Globus pallidus (tissue), 1 donor: ENCODE measurements at regions not wholly inside any gene's neighbourhood (a gene's known extent, or its start where the extent isn't known, plus 50 kb on each side); places are given as distances from the start of the nearest gene placed in this dataset.
"Not testable (repeated sequence)": the region's sequence is repeated elsewhere in the genome, so short reads cannot be mapped to it uniquely, and the experiment has no call there.

Experiments used
- DNase-seq: peaks from one replicate; pipeline ENCODE4 v3.0.0-alpha.2; 2015; ENCODE audit warnings: low spot score

DNA sequence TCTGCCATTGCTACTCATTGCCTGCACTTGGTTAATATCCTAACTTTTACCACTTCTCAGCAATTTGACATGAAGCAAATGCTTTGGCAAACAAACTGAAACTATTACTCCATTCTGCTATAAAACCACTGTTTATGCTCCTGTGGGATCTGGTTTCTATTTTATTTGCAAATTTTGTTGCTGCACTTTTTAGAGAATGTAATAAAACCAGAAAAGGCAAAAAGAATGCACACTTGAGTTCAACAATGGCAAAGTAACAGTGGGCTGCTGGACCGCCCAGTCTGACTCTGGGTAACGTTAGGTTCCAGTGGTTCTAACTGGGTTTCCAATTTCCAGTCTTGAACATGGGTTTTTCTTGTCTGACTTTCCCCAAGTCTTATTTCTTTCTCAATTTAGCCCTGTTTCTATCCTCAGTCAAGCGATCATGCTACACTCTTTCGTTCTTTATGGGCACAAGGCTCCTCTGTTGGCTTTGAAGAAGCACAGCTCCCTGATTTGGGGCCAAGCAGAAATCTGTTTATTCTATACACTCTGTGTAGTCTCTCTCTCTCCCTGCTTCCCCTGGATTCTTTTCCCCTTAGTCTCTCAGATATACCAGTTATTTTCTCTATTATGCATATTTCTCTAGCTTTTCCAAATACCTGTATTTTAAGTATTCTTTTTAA is 129.2 kb upstream of the FAM3C start:
- DNase-seq, result no peak

DNA sequence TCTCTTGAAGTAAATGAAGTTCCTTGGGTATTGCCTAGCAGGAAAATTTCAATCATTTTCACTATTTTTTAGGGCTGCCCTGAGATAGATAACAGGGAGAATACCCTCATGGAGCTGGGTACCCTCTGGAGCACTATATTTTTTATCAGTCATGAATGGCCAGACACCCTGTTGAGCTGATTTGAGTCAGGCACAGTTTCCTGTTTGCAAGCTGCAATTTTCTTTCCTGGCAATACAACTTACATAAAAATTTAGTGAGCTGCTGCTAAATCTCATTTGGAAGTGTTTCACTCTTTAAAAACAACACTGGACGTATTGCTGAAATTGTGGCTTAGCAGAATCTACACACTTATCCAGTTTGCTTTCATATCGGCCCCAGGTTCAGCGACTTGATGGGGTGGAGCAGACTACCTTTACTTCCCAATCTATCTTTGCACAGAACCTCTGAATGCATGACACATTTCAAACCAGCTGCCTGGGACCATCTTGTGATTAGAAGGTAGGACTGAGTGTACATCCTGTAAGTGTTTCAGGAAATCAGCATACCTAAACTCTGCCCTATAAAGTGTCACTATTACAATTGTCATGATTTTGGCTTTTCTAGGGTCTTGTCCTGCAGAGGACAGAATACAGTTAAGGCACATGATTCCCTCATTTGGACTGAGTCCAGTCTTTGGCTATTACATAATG is 125.7 kb upstream of the FAM3C start:
- DNase-seq, result no peak

DNA sequence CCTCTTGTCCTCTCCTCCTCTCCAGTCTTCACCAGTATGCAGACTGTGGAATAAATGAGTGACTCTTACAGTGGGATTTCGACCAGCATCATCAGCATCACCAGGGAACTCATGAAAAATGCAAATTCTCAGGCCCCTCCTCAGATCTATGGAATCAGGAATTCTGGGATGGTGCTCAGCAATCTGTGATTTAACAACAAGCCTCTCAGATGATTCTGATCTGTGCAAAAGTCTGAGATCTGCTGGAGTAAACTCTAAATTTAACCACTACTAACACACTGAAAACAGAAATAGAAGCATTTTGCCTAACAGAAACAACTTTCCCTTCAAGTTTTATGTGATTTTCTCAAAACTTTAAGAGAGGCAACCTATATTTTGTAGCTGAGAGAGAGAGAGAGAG is 124.8 kb upstream of the FAM3C start:
- DNase-seq, result no peak

DNA sequence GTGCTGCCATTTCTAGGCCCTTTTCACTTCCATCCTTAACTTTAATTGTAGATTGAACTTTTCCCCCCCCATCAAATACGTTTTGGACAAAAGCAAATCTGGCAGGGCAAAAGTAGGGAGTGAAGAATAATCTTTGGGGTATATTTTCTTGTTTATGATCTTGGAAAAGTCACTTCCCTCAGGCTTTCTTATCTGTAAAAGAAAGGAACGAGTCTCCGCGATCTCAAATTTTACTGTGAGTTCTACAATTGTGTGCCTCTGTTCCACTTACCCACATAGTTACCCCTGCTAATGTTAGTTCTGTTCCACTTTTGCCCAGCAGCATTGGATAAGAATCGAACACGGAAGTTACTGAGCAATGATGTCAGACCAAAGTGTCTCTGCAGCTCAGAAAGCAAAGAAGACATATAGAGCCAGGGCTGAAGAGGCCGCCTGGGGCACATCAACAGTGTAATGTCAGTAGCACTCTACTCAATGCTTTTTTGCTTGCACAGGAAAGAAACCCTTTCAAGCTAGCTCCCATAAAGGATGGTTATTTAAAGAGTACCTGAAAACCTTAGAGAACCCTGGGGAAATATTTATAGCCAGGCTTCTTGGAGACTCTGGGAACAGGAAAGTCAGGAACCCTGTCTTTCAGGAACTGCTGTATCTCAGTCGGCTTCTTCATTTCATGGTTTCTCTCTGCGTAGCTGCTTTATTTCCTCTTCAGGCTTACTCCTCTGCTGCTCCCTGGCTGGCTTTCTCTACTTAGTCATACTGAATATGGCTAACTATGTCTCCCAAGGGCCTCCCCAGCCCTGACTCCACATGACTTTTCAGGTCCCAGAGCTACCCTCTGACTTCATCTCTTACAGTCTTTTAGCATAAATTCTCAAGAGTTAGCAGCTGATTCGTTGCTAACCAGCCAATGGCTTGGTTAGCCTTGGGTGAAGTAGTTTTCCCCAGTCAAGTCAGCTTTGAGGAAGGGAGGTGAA is 123.7 kb upstream of the FAM3C start:
- peak; percentile 23 for DNase-seq

DNA sequence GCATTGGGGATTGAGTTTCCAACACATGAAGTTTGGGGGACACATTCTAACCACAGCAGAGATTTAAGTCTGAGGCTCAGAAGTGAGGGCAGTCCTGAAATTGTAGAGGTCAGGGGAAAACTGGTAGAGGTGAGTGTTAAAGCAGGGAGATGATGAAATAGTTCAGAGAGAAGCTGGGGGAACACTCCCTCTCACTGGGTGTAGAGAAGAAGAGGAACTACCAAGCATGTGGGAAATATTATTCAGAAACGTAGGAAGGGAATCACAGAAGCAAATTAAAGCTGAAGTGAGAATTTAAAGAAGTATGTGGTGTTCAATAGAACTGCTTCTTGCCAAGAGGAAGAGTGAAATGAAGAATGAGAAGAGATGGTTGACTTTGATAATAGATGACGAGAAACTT is 121.5 kb upstream of the FAM3C start:
- DNase-seq, result no peak

DNA sequence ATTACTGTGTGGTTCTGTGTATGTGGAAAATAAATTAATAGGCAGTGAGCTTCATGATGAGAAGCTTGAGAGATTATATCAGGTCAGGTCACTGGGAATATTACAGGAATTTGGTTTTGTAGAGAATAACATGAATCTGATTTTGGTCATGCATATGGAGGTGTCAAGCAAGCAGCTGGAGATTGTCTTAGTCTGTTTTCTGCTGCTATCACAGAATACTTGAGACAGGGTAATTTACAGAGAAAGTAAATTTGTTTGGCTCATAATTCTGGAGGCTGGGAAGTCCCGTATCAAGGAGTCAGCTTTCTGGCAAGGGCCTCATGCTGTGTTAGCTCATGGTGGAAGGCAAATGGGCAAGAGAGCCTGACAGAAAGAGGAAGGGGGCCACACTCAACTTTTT is 120.7 kb upstream of the FAM3C start:
- DNase-seq, result no peak

DNA sequence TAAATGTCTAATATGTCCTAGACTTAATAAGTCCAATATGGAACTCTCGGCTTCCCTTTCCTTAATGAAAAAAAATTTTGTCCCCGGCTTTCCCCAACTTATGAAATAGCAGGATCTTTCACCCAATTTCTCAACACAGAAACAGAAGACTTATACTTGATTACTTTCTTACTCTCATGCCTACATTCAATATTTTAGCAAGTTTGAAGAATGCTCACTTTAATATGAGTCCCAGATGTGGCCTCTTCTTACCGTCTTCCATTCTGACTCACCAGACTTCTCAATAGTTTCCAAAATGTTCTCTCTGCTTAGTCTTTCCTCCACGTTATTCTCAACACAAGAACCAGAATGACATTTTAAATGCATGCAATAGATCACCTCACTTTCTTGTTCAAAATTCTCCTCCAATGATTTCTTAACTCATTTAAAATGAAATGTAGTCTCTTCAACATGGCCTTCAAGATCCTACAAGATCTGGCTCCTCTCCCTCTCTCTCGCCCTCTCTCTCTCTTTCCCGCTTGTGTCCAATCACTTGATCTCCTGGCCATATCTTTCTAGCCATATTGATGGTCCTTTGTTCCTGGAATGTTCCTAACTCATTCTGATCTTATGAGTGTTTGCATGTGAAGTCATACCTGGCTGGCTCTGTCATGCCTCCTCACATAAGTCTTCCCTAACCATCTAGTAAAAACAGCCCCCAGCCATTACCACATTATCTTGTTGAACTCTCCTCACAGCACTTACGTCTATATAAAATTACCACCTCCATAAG is 119.7 kb upstream of the FAM3C start:
- DNase-seq, result no peak

DNA sequence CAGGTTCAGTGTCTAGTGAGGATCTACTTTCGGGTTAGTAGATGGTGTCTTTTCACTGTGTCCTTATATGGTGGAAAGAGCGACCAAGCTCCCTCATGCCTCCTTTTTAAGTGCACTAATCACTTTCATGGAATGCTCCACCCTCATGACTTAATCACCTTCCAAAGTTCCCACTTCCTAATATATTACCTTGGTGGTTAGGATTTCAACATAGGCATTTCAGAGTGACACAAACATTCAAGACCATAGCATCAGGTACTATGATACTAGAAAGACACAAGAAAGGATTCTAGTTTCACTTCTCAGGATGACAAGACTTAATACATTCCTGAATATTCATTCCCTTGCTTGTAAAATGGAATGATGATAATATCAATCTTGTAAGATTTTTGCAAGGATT is 119.1 kb upstream of the FAM3C start:
- DNase-seq, result no peak

DNA sequence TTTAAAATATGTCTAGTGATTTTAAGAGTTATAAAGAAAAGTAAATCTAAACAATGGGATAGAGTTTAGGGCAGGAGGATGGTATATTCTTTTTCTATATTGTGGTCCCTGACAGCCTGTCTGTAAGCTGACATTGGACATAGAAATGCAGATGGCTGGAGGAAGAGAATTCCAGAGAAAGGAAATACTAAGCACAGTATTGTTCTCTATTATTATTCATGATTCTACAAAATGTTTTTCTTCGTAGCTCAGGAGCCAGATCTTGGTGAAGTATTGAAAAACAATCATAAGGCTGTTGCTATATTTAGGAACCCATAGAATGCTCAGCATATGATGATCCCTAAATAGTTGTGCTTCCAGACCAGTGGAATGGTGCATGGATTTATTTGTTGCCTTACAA is 117.0 kb upstream of the FAM3C start:
- DNase-seq, result no peak

DNA sequence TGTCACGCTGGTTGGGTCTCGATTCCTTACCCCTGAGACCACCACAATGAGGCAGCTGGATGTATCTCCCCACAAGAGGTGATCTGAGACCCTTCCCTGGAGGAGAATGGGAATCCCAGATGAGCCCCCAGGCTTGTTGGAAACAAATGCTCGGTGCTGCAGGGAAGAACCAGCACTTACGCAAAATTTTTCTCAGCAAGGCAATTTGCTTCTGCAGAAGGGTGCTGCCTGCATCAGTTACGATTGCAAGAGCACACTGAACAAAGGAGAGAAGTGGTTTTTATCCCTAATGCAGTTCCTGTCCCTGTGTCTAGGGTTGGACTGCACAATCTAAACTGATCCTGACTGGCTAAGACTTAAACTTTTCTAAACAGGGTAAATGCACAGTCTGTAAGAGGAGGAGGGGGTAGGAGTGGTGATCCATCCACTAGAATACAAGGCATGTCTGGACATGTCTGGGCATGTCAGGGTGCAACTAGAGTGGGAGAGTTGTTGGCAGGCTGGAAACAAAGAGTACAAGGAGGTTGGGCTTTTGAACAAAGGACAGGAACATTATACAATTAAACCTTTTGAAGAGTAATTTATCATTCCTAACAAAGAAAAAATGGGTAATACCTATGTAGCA is 114.9 kb upstream of the FAM3C start:
- DNase-seq, result no peak

DNA sequence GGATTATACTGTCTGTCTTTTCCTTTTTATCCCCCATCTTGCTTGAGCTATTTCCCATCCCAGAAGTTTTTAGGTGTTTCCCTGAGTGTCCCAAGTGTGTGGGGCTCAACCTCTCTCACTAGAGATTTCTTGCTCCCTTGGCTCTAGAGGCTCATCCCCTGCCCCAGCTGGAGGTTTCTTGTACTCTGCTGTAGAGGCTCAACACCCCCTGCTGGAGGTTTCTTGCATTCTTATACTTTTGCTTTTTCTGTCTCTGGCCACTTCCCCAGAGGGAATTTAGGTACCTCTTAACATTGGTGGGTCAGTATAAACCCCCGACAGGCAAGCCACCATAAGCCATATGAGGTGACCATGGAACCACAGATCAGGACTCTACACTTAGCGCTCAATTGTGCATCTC is 114.2 kb upstream of the FAM3C start:
- DNase-seq, result no peak

DNA sequence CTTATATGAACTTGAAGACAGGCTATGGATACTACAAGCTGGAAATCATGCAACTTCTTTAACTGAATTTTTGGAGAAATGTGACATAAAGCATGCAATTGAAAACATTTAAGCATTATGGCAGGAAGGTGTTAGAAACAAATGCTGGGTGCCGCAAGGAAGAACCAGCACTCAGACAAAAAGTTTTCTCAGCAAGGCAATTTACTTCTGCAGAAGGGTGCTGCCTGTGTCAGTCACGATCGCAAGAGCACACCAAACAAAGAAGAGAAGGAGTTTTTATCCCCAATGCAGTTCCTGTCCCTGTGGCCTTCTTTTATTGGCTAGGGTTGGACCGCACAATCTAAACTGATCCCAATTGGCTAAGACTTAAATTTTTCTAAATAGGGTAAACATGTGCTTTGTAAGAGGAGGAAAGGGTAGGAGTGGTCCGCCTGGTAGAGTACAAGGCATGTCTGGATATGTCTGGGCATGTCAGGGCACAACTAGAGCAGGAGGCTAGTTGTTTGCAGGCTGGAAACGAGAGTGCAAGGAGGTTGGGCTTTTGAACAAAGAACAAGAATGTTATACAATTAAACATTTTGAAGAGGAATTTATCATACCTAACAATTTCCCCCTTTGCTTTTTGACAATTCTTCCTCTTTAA is 109.6 kb upstream of the FAM3C start:
- no peak for DNase-seq

DNA sequence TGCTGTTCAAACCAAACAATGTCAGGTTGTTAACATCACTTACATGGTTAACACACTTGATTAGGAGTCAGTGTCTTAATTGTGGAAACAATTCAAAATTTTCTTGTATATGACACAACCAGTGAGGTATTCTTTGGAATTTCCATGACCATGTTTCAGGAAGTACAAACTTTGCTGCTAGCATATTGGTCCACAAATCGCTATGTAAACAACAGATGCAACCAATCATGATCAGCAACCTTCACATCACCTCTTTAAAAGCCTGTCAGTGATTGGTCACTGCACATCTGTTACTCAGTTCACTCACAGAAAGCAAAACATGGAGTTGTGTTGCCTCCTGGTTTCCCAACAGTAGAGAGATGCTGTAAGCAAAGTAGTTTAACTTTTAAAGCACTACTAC is 108.9 kb upstream of the FAM3C start:
- DNase-seq, result no peak

DNA sequence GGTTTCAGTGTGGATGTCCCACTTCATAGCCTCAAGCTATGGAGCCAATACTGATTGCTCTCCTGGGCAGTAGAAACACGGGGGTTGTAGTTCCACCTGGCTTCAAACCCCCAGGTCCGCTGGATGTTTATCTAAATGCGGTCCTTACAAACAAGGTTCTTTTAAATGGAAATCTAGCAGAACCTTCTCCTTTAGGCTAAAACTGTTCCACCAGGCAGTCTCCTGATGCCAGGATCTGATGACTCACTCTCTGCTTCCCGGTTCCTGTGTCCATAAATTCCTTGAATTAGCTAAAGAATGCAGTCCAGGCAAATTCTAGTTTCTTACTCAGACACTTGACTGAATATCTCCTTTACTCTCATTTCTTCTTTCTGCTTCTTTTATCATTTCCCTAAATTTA is 108.4 kb upstream of the FAM3C start:
- no peak for DNase-seq

DNA sequence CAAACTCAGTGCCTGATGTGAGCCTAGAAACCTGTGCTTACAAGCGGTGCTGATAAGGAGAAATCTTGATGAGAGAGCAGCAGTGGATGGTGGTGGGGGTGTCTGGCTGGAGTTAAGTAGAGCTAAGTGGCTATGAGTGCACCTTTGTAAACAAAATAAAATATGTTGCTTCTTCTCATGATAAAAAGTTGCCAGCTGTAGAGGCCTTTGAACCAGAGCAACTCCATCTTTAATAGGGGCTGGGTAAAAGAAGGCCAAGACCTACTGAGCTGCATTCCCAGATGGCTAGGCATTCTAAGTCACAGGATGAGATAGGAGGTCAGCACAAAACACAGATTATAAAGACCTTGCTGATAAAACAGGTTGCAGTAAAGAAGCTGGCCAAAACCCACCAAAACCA is 107.6 kb upstream of the FAM3C start:
- DNase-seq, result no peak

DNA sequence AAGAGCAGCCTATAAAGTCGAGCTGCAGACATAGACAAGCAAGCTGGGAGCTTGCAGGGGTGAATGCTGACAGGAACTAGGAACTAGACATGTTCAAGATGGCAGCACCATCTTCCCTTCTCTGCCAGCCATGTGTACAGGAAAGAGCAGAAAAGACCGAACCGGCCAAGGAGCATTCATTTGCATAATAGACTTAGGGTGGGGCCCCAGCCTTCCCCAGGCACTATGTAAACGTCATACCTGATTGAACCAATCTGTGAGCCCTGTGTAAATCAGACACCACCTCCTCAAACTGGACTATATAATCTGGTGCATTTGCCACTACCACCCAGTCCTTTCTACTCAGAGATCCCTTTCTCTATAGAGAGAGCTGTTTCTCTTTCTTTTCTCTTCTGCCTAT is 106.9 kb upstream of the FAM3C start:
- no peak for DNase-seq

DNA sequence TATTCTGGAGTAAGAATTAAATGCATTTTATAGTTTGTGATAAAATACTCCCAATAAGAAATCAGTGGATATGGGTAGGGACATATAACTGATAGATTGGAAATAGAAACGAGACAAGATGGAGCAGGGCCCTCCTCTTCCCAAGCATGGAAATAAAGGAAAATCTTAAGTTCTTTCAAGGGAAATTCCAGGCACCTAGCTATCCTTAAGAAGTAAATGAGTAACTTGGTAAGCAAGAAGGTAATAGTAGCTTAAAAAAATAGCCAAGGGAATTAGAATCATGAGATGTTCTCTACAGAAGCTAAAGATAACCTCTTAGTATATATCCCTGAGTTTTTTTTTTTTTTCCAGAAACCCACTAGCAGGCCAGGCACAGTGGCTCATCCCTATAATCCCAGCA is 105.5 kb upstream of the FAM3C start:
- DNase-seq, result no peak

DNA sequence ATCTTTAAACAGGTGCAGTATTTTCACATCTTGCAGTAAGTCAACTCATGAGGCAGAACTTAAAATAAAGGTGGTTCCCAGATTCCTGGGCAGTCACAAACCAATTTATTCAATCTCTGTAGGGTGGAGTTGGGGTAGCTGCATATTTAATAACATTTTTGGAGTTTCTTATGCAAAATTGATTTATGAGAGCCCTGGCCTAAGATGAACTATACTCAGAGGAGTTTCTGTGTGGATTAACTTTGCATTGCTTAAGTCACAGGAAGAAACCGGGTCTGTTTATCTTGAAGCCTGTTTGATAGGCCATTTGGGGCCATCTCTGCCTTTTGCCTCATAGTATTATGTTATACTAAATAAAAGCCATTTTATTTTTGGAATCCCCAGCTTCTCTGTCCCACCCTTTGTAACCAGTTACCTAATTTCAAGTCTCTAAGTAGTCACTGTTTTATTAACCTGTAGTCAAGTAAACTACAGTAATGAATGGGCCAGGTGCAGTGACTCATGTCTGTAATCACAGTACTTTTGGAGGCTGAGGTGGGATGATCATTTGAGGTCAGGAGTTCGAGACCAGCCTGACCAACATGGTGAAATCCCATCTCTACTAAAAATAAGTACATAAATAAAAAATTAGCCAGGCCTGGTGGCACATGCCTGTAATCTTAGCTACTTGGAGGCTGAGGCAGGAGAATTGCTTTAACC is 104.4 kb upstream of the FAM3C start:
- DNase-seq, result no peak

DNA sequence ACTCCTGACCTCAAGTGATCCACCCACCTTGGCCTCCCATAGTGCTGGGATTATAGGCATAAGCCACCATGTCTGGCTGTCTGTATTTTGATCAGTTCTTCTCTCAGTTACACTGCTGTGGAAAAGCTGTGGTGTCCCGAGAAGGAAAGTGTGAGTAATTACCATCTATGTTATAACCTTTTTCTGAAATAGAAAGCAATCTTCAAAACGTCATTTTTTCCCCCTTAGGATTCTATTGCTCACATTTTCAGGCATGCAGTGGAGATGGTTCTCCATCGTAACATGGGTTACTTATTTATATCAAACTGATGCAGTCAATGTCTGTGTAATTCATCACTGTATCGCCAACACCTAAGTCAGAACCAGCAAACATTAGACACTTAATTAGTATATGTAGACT is 103.5 kb upstream of the FAM3C start:
- no peak for DNase-seq

DNA sequence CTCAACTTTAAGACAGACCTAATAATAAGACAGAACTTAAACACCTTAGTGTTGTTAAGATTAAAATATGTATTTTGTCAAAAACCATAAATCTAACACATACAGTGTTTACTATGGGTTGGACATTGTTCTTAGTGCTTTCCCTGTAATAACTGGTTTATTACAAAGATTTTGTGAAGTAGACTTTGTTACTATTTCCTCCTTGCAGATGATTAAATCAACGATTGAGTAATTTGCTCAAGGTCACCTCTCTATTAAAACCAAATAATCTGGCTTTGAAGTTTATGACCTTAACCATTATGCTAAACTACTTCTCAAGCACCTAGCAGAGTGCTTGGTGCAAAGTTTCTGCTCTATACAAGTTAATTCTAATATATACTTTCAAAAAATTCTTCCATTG is 102.7 kb upstream of the FAM3C start:
- DNase-seq, result no peak

DNA sequence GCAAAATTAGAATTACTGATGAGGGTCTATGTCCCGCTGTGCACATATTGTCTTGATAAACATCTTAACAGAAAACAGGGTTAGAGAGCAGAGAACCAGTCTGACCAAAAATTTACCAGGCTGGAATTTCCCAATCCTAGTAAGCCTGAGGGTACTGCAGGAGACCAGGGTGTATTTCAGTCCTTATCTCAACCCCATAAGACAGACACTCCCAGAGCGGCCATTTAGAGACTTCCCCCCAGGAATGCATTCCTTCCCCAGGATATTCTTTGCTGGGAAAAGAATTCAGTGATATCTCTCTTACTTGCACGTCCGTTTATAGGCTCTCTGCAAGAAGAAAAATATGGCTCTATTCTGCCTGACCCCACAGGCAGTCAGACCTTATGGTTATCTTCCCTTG is 101.4 kb upstream of the FAM3C start:
- DNase-seq, result not testable (repeated sequence)
